ENCODE measurements at regions not wholly inside any gene's neighbourhood (a gene's known extent, or its start where the extent isn't known, plus 50 kb on each side); places are given as distances from the start of the nearest gene placed in this dataset.
A peak's percentile ranks its signal among the peaks of the same experiment; 100 is the strongest.
"Not testable (repeated sequence)": the region's sequence is repeated elsewhere in the genome, so short reads cannot be mapped to it uniquely, and the experiment has no call there.

- TF ChIP-seq, protein P1, sequence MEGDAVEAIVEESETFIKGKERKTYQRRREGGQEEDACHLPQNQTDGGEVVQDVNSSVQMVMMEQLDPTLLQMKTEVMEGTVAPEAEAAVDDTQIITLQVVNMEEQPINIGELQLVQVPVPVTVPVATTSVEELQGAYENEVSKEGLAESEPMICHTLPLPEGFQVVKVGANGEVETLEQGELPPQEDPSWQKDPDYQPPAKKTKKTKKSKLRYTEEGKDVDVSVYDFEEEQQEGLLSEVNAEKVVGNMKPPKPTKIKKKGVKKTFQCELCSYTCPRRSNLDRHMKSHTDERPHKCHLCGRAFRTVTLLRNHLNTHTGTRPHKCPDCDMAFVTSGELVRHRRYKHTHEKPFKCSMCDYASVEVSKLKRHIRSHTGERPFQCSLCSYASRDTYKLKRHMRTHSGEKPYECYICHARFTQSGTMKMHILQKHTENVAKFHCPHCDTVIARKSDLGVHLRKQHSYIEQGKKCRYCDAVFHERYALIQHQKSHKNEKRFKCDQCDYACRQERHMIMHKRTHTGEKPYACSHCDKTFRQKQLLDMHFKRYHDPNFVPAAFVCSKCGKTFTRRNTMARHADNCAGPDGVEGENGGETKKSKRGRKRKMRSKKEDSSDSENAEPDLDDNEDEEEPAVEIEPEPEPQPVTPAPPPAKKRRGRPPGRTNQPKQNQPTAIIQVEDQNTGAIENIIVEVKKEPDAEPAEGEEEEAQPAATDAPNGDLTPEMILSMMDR (IDR thresholded peaks at IDR 0.05), result no peak
- TF ChIP-seq EP300 (IDR thresholded peaks at IDR 0.05), result peak in 1 of 2 donors; percentile 22
- no peak overlapping the region for H3K4me3 ChIP-seq
- no peaks in the 10 kb centered on the region for H3K4me1 ChIP-seq
- DNase-seq (ENCODE audit: low spot score in 2 of 2), result no peak
- no peaks in the 10 kb centered on the region for H3K27me3 ChIP-seq
- H3K27ac ChIP-seq, result no peak overlapping the region
- H3K36me3 ChIP-seq, result no peaks in the 10 kb centered on the region
- WGBS, 2 donors, result 65 to 66% methylated on average over 2 of the region's 2 CpGs
- H3K9me3 ChIP-seq, result no peaks in the 10 kb centered on the region
Observed at GRCh38 chr1:56249234-56249633, 330.1 kb downstream of the PLPP3 start.

DNA sequence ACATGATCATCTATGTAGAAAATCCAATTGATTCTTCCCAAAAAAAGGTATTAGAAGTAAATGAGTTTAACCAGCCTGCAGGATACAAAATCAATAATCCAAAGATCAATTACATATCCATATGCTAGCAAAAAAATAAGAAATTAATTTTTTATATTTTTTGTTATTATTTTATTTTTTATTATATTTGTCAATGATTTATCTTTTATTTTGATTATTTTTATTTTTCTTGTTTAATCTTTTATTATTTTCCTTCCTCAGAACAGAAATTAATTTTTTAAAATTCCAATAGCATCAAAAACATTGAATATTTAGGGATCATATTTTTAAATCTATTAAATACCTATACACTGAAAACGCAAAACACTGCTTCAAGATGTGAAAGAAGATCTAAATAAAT, 331.2 kb downstream of the PLPP3 start:
- no peak for TF ChIP-seq EP300 (IDR thresholded peaks at IDR 0.05)
- TF ChIP-seq POLR2A (IDR thresholded peaks at IDR 0.05), result no peak
- TF ChIP-seq, protein P1 (IDR thresholded peaks at IDR 0.05), result no peak
- no peaks in the 10 kb centered on the region for H3K4me1 ChIP-seq
- WGBS, 2 donors, result 93 to 97% methylated on average over 1 of the region's 1 CpG
- no peaks in the 10 kb centered on the region for H3K9me3 ChIP-seq
- no peaks in the 10 kb centered on the region for H3K27me3 ChIP-seq
- no peak overlapping the region for H3K4me3 ChIP-seq
- no peak for DNase-seq (ENCODE audit: low spot score in 2 of 2)
- no peaks in the 10 kb centered on the region for H3K36me3 ChIP-seq
- H3K27ac ChIP-seq, result no peak overlapping the region

DNA sequence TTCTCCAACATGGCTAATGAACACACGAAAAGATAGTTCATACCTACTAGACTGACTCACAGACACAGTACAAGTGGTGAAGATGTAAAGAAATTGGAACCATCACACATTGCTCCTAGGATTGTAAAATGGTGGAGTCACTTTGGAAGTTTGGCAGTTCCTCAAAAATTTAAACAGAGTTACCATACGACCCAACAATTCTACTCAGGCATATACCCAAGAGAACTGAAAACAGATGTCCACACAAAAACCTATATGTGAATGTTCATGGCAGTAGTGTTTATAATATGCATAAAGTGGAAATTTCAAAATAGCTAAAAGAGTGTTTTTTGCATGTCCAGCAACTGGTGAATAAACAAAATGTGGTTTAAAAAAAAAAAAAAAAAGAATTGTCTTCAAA, 332.6 kb downstream of the PLPP3 start:
- H3K4me3 ChIP-seq; H3K27me3 ChIP-seq; DNase-seq (ENCODE audit: low spot score in 2 of 2); H3K36me3 ChIP-seq; H3K27ac ChIP-seq; H3K4me1 ChIP-seq: not testable (repeated sequence)
- 75 to 76% methylated on average over 2 of the region's 2 CpGs for WGBS, 2 donors
- peaks cover 0 to 11% (median under 1%) of the 10 kb centered on the region in 4 donors for H3K9me3 ChIP-seq

GRCh38 chr1:56240400-56240799, 339.0 kb downstream of the PLPP3 start:
- no peak for DNase-seq (ENCODE audit: low spot score in 2 of 2)
- H3K27me3 ChIP-seq, result no peaks in the 10 kb centered on the region
- H3K4me3 ChIP-seq, result no peak overlapping the region
- 43 to 55% methylated on average over 1 of the region's 1 CpG for WGBS, 2 donors
- TF ChIP-seq, protein P1 (IDR thresholded peaks at IDR 0.05), result no peak
- no peak for TF ChIP-seq EP300 (IDR thresholded peaks at IDR 0.05)
- TF ChIP-seq POLR2A (IDR thresholded peaks at IDR 0.05), result no peak
- H3K36me3 ChIP-seq, result no peaks in the 10 kb centered on the region
- no peak overlapping the region for H3K27ac ChIP-seq
- no peaks in the 10 kb centered on the region for H3K4me1 ChIP-seq
- H3K9me3 ChIP-seq, result peaks cover 0 to 20% (median 3%) of the 10 kb centered on the region in 4 donors

DNA sequence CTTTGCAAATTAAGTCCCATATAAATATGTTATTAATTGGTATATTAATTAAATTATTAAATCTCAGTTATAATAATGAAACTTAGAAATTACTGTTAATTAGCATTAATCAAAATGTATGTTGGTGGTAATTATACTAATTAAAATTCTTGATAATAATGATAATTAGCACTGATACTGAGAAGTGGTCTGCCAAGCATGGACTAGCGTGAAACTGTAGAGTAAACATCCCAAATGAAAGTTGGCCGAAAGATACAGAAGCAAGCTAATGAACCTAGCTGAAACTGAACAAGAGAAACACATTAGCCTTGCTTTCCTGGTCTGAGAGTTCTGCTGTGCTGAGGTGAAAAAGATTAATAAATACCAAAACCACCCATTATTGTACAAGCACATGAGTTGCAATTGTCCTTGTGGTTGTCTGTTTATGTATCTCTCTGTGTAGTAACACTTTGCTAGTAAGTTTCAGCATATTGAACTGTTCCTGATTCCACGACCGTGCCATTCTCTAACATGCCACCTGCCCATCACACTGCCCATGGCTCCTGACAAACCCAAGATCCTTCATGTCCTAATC, 341.8 kb downstream of the PLPP3 start:
- H3K36me3 ChIP-seq, result no peaks in the 10 kb centered on the region
- no peak overlapping the region for H3K27ac ChIP-seq
- TF ChIP-seq POLR2A (IDR thresholded peaks at IDR 0.05) (no peak), EP300 (IDR thresholded peaks at IDR 0.05) (no peak)
- TF ChIP-seq, protein P1 (IDR thresholded peaks at IDR 0.05), result no peak
- H3K9me3 ChIP-seq, result peaks cover 0 to 17% (median 3%) of the 10 kb centered on the region in 4 donors
- H3K4me3 ChIP-seq, result no peak overlapping the region
- no peak for DNase-seq (ENCODE audit: low spot score in 2 of 2)
- WGBS, 2 donors, result 93 to 95% methylated on average over 4 of the region's 4 CpGs
- H3K27me3 ChIP-seq, result no peaks in the 10 kb centered on the region
- H3K4me1 ChIP-seq, result no peaks in the 10 kb centered on the region

DNA sequence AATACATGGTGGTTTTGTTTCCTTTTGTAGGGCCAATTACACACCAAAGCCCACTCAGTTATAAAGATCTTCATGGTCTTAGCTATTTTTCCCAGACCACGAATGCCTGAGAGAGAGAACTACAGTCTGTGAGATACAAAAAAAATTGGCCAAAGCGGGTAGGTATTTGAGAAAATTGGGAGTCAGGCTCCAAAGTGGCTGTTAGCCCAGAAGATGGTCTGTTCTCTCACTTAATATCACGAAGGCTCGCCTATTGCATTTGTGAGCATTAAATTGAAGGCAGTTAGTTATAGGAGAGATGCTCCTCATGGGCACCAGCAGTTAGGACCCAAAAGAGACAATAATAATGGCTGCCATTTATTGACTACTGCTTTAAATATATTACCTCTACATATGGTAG, 342.7 kb downstream of the PLPP3 start:
- Histone ChIP-seq H3K36me3 (no peaks in the 10 kb centered on the region), H3K4me1 (no peaks in the 10 kb centered on the region), H3K9me3 (peaks cover 0 to 8% (median 3%) of the 10 kb centered on the region in 4 donors), H3K27me3 (no peaks in the 10 kb centered on the region), H3K27ac (no peak overlapping the region), H3K4me3 (no peak overlapping the region)
- no peak for DNase-seq (ENCODE audit: low spot score in 2 of 2)
- WGBS, 2 donors, result 87 to 90% methylated on average over 4 of the region's 4 CpGs
- TF ChIP-seq POLR2A (IDR thresholded peaks at IDR 0.05), result no peak
- TF ChIP-seq, protein P1 (IDR thresholded peaks at IDR 0.05), result no peak
- TF ChIP-seq EP300 (IDR thresholded peaks at IDR 0.05), result no peak

All from tibial nerve (tissue), 4 donors.